ENCODE measurements at regions not wholly inside any gene's neighbourhood (a gene's known extent, or its start where the extent isn't known, plus 50 kb on each side); places are given as distances from the start of the nearest gene placed in this dataset.
A peak's percentile ranks its signal among the peaks of the same experiment; 100 is the strongest.

- CTCF ChIA-PET, result interaction anchor here (0.6 kb wide), 2 partner anchors 715 to 1638 kb away, joined by 3 read pairs; no protein-coding TSS in a partner anchor
- Histone ChIP-seq H3K4me2 (ENCODE audit: low read length) (peak overlapping the region; percentile 52; the same call in 1 of the 2 replicates), H3K79me2 (ENCODE audit: low read length) (no peaks in the 10 kb centered on the region)
Observed at GRCh38 chr11:29333993-29334775, 682.6 kb downstream of the KCNA4 start.

GRCh38 chr11:29331451-29332010, 685.3 kb downstream of the KCNA4 start:
- Histone ChIP-seq H3K4me3 (ENCODE audit: low read length) (no peak overlapping the region), H3K9ac (ENCODE audit: low read length) (no peak overlapping the region), H3K27me3 (ENCODE audit: low read length) (no peaks in the 10 kb centered on the region), H3K4me2 (ENCODE audit: low read length) (no peak overlapping the region), H3K4me1 (ENCODE audit: insufficient read depth, low read length) (peaks cover 29% of the 10 kb centered on the region), H3F3A (ENCODE audit: low read length, unreplicated experiment) (no peaks in the 10 kb centered on the region), H3K79me2 (ENCODE audit: low read length) (no peaks in the 10 kb centered on the region), H3K9me3 (ENCODE audit: low read length) (no peaks in the 10 kb centered on the region), H3K9me2 (replicated peaks; ENCODE audit: low read length) (no peaks in the 10 kb centered on the region), H2AFZ (ENCODE audit: low read length) (no peak overlapping the region), H3K27ac (ENCODE audit: low read length) (no peak overlapping the region), H3K36me3 (ENCODE audit: low read depth, low read length) (no peaks in the 10 kb centered on the region), H4K20me1 (ENCODE audit: low read length) (no peaks in the 10 kb centered on the region)
- intact Hi-C loops (cut with micrococcal nuclease), result loop anchor here (5.0 kb wide), 1 partner anchor 1224 kb away; the partner anchor contains the start of genes KIF18A and METTL15
- no TSS peak for BruUV-seq (replicated peaks)
- ChIA-PET CTCF (no interaction called here), POLR2A (ENCODE audit: unreplicated experiment) (no interaction called here)
- no peak for ATAC-seq
- no peak for DNase-seq
- TF ChIP-seq EZH2phosphoT487 (IDR thresholded peaks at IDR 0.05; ENCODE audit: borderline replicate concordance, low read length), result no peak
- no peak for TF ChIP-seq CTCF (conservative IDR thresholded peaks at IDR 0.05; ENCODE audit: low read depth, low read length)
- no peak for TF ChIP-seq EZH2 (IDR thresholded peaks at IDR 0.05; ENCODE audit: low read length, unreplicated experiment)

More at GRCh38 chr11:29333993-29334775, 682.6 kb downstream of the KCNA4 start:
- intact Hi-C loops (cut with micrococcal nuclease), result loop anchor here (5.0 kb wide), 1 partner anchor 1227 kb away; the partner anchor contains the start of genes KIF18A and METTL15
- Histone ChIP-seq H3K27me3 (ENCODE audit: low read length) (no peaks in the 10 kb centered on the region), H3K9me3 (ENCODE audit: low read length) (no peaks in the 10 kb centered on the region), H3F3A (ENCODE audit: low read length, unreplicated experiment) (no peaks in the 10 kb centered on the region), H3K4me3 (ENCODE audit: low read length) (no peak overlapping the region), H3K9ac (ENCODE audit: low read length) (no peak overlapping the region), H3K27ac (ENCODE audit: low read length) (no peak overlapping the region), H4K20me1 (ENCODE audit: low read length) (no peaks in the 10 kb centered on the region), H3K9me2 (replicated peaks; ENCODE audit: low read length) (no peaks in the 10 kb centered on the region), H3K36me3 (ENCODE audit: low read depth, low read length) (no peaks in the 10 kb centered on the region), H2AFZ (ENCODE audit: low read length) (no peak overlapping the region), H3K4me1 (ENCODE audit: insufficient read depth, low read length) (peaks cover 18% of the 10 kb centered on the region)
- BruUV-seq (replicated peaks), result no TSS peak
- ATAC-seq (peak; percentile 90), DNase-seq (peak; percentile 70)
- TF ChIP-seq CTCF (conservative IDR thresholded peaks at IDR 0.05; ENCODE audit: low read depth, low read length) (peak; percentile 71), EZH2 (IDR thresholded peaks at IDR 0.05; ENCODE audit: low read length, unreplicated experiment) (no peak)
- POLR2A ChIA-PET (ENCODE audit: unreplicated experiment), result interaction anchor here (0.7 kb wide), 1 partner anchor 9 kb away, joined by 4 read pairs; no protein-coding TSS in a partner anchor
